Upper lobe of left lung (tissue), 6 donors: ENCODE measurements at regions not wholly inside any gene's neighbourhood (a gene's known extent, or its start where the extent isn't known, plus 50 kb on each side); places are given as distances from the start of the nearest gene placed in this dataset.

Experiments
- ATAC-seq, 2 donors: fragments of 200-7000 bp; cut with Tn5 transposase; one replicate each; pipeline ENCODE4 v1.9.1; 2022; ENCODE audit warnings: mild to moderate bottlenecking in 2 of 2, moderate library complexity in 2 of 2; ENCODE audit not compliant: low FRiP score in 2 of 2
- DNase-seq, 2 donors: peaks; one replicate each; pipeline ENCODE4 v3.0.0-alpha.2; 2019 to 2020
- H3K27ac ChIP-seq, 4 donors: fragments of 200-600 bp; sonication (generic); one replicate each; pipeline ENCODE4 v1.5.1; 2016 to 2019
- H3K27me3 ChIP-seq, 4 donors: fragments of 200-600 bp; sonication (generic); one replicate each; pipeline ENCODE4 v1.5.1; 2017 to 2019
- H3K36me3 ChIP-seq, 4 donors: fragments of 200-600 bp; sonication (generic); one replicate each; pipeline ENCODE4 v1.5.1; 2016 to 2019
- H3K4me1 ChIP-seq, 4 donors: fragments of 200-600 bp; sonication (generic); one replicate each; pipeline ENCODE4 v1.5.1; 2018 to 2019
- H3K4me3 ChIP-seq, 4 donors: fragments of 200-600 bp; sonication (generic); one replicate each; pipeline ENCODE4 v1.5.1; 2017 to 2019; ENCODE audit warnings: mild to moderate bottlenecking in 2 of 4, moderate library complexity in 1 of 4
- H3K9me3 ChIP-seq, 4 donors: fragments of 200-600 bp; sonication (generic); one replicate each; pipeline ENCODE4 v1.5.1; 2018 to 2019
- CTCF ChIP-seq, 6 experiments: fragments of 450-650 bp in 4 of 6; fragments of 200-600 bp in 2 of 6; sonication (generic) in 2 of 6; IDR thresholded peaks; one replicate each; pipeline ENCODE4 v1.5.1; 2016 to 2019; ENCODE audit warnings: antibody characterized with exemption in 6 of 6
- EP300 ChIP-seq, 4 donors: sonication (generic); formaldehyde crosslinking; IDR thresholded peaks; one replicate each; pipeline ENCODE4 v1.5.1; 2017; ENCODE audit warnings: antibody characterized with exemption in 4 of 4, control low read depth in 2 of 4
- POLR2A ChIP-seq, 4 donors: fragments of 450-650 bp; IDR thresholded peaks; one replicate each; pipeline ENCODE4 v1.5.1; 2016 to 2017; ENCODE audit warnings: antibody characterized with exemption in 4 of 4, mild to moderate bottlenecking in 2 of 4
- POLR2AphosphoS5 ChIP-seq, 2 donors: sonication (generic); formaldehyde crosslinking; IDR thresholded peaks; one replicate each; pipeline ENCODE4 v1.5.1; 2017; ENCODE audit warnings: antibody characterized with exemption in 2 of 2
- WGBS, 2 donors: methylation state at CpG; one replicate each; pipeline ENCODE4 v1.1.5; 2017 to 2018; 5-methylcytosine and 5-hydroxymethylcytosine counted together
- donor health status: DM: no; HTN: no; CAD: no; lungs with moderate emphysema.
- donor health status: DM: no; HTN: yes; CAD: no; lungs with severe emphysema.

DNA sequence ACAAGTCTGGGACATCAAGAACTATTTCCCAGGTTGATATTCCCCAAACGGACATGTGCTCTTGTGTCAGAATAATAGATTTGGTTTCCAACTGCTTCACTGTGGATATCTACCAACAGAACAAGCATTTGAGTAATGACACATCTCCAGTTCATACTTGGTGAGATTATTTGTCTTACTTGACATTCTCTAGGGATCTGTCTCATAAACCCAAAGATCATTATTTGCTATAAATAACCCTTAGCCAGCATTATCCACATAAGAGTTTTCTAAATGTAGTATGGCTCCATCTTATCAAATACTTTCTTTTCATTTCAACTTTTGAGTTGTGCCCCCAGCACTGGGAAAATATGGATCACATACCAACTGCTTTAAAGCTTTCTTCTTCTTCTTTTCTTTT is 1063.9 kb upstream of the CDH18 start:
- no peaks in the 10 kb centered on the region for H3K36me3 ChIP-seq
- ATAC-seq (no peak), DNase-seq (no peak)
- H3K27ac ChIP-seq, result no peak overlapping the region
- no peaks in the 10 kb centered on the region for H3K27me3 ChIP-seq
- no peaks in the 10 kb centered on the region for H3K9me3 ChIP-seq
- H3K4me3 ChIP-seq, result no peak overlapping the region
- no peak for TF ChIP-seq EP300 (IDR thresholded peaks at IDR 0.05)
- TF ChIP-seq POLR2AphosphoS5 (IDR thresholded peaks at IDR 0.05), result no peak
- TF ChIP-seq CTCF (IDR thresholded peaks at IDR 0.05), result no peak
- no peak for TF ChIP-seq POLR2A (IDR thresholded peaks at IDR 0.05)
- no peaks in the 10 kb centered on the region for H3K4me1 ChIP-seq
- WGBS, 2 donors, result 87 to 96% methylated on average over 1 of the region's 1 CpG

GRCh38 chr5:21049901-21050300 is 1061.9 kb upstream of the CDH18 start:
- no peak overlapping the region for H3K27ac ChIP-seq
- ATAC-seq (no peak), DNase-seq (no peak)
- no peak for TF ChIP-seq POLR2A (IDR thresholded peaks at IDR 0.05)
- TF ChIP-seq POLR2AphosphoS5 (IDR thresholded peaks at IDR 0.05), result no peak
- no peak for TF ChIP-seq CTCF (IDR thresholded peaks at IDR 0.05)
- TF ChIP-seq EP300 (IDR thresholded peaks at IDR 0.05), result no peak
- WGBS, 2 donors, result 22 to 40% methylated on average over 2 of the region's 2 CpGs
- H3K9me3 ChIP-seq, result no peaks in the 10 kb centered on the region
- H3K4me1 ChIP-seq, result no peaks in the 10 kb centered on the region
- H3K4me3 ChIP-seq, result no peak overlapping the region
- no peaks in the 10 kb centered on the region for H3K36me3 ChIP-seq
- no peaks in the 10 kb centered on the region for H3K27me3 ChIP-seq

DNA sequence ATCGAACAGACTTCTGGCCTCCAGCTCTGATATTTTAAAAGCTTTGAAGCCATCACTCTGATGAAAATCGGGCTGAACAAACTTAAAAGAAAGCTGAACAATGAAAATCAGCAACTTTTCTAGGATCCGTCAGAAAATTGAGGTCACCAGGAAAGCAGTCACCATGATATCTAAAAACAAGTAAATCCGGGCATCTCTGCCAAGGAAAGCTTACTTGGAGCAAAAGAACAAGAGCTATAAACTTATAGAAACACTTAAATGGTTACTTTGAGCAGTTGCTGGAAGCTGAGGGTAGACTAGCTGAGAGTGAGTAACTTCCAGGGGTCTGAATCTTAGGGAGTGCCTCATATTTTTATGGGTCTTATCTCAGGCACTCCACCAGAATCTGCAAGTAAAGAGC is 1043.0 kb upstream of the CDH18 start:
- WGBS, 2 donors, result 75 to 76% methylated on average over 4 of the region's 4 CpGs
- Histone ChIP-seq H3K27me3 (no peaks in the 10 kb centered on the region), H3K9me3 (no peaks in the 10 kb centered on the region), H3K4me3 (no peak overlapping the region), H3K4me1 (no peaks in the 10 kb centered on the region), H3K36me3 (no peaks in the 10 kb centered on the region), H3K27ac (no peak overlapping the region)
- TF ChIP-seq POLR2A (IDR thresholded peaks at IDR 0.05), result no peak
- TF ChIP-seq POLR2AphosphoS5 (IDR thresholded peaks at IDR 0.05), result no peak
- no peak for TF ChIP-seq CTCF (IDR thresholded peaks at IDR 0.05)
- no peak for TF ChIP-seq EP300 (IDR thresholded peaks at IDR 0.05)
- no peak for DNase-seq
- no peak for ATAC-seq

DNA sequence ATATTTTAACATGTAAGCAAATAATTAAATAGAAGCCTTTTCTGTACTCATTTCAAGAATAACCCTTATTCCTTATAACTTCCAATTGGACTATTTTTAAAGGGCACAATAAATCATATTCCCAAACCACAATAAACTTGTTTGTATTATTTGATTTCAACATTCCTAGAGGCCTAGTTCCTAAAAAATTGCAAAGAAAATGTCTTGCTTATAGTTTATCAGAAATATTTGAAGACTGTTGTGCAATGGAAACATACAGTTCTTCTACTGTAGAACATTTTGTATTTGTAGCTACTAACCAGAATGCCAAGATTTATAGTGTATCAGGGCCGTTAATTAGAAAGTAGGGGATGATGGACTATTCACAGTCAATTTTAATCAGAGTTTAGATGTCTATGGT is 1037.0 kb upstream of the CDH18 start:
- Histone ChIP-seq H3K27ac (no peak overlapping the region), H3K27me3 (no peaks in the 10 kb centered on the region), H3K4me3 (no peak overlapping the region), H3K4me1 (no peaks in the 10 kb centered on the region), H3K9me3 (peaks cover 0 to 7% (median 0%) of the 10 kb centered on the region in 4 donors), H3K36me3 (no peaks in the 10 kb centered on the region)
- WGBS, 2 donors, result 61 to 64% methylated on average over 1 of the region's 1 CpG
- ATAC-seq (no peak), DNase-seq (no peak)
- TF ChIP-seq POLR2A (IDR thresholded peaks at IDR 0.05) (no peak), EP300 (IDR thresholded peaks at IDR 0.05) (no peak), CTCF (IDR thresholded peaks at IDR 0.05) (no peak), POLR2AphosphoS5 (IDR thresholded peaks at IDR 0.05) (no peak)

- H3K27me3 ChIP-seq, result no peaks in the 10 kb centered on the region
- WGBS, 2 donors, result 63 to 69% methylated on average over 2 of the region's 2 CpGs
- no peak for TF ChIP-seq CTCF (IDR thresholded peaks at IDR 0.05)
- no peak for TF ChIP-seq EP300 (IDR thresholded peaks at IDR 0.05)
- no peak for TF ChIP-seq POLR2AphosphoS5 (IDR thresholded peaks at IDR 0.05)
- TF ChIP-seq POLR2A (IDR thresholded peaks at IDR 0.05), result no peak
- no peaks in the 10 kb centered on the region for H3K36me3 ChIP-seq
- DNase-seq, result no peak
- H3K4me3 ChIP-seq, result no peak overlapping the region
- ATAC-seq, result no peak
- H3K9me3 ChIP-seq, result no peaks in the 10 kb centered on the region
- H3K27ac ChIP-seq, result no peak overlapping the region
- no peaks in the 10 kb centered on the region for H3K4me1 ChIP-seq
Measured at GRCh38 chr5:21013237-21013636, 1025.2 kb upstream of the CDH18 start.
